DND-41 (cell line): ENCODE measurements at regions not wholly inside any gene's neighbourhood (a gene's known extent, or its start where the extent isn't known, plus 50 kb on each side); places are given as distances from the start of the nearest gene placed in this dataset.

Experiments
- CTCF ChIP-seq: IDR thresholded peaks from 2 replicates; pipeline ENCODE4 v1.5.1; 2012; ENCODE audit warnings: borderline replicate concordance, low read length, moderate library complexity, mild to moderate bottlenecking; ENCODE audit not compliant: poor library complexity, severe bottlenecking; ENCODE audit errors: extremely low read depth
- EZH2 ChIP-seq: IDR thresholded peaks from 3 replicates; pipeline ENCODE4 v1.6.1; 2012; ENCODE audit warnings: borderline replicate concordance, low read depth, mild to moderate bottlenecking, moderate library complexity, low read length, inconsistent platforms; ENCODE audit not compliant: severe bottlenecking

GRCh38 chr22:48869788-48870187 is 957.9 kb downstream of the BRD1 start:
- no peak for TF ChIP-seq CTCF
- TF ChIP-seq EZH2, result no peak
